Esophagus (tissue), 2 donors: ENCODE measurements at regions not wholly inside any gene's neighbourhood (a gene's known extent, or its start where the extent isn't known, plus 50 kb on each side); places are given as distances from the start of the nearest gene placed in this dataset.

Source experiments
- H3K27ac ChIP-seq, 2 donors: one replicate each; pipeline ENCODE4 v1.5.1; 2013; ENCODE audit warnings: low read depth in 2 of 2, mild to moderate bottlenecking in 2 of 2, inconsistent platforms in 1 of 2, low read length in 1 of 2, moderate library complexity in 1 of 2
- H3K27me3 ChIP-seq, 2 donors: one replicate each; pipeline ENCODE4 v1.6.1; 2013; ENCODE audit warnings: low read length in 2 of 2, control low read depth in 1 of 2, mild to moderate bottlenecking in 1 of 2; ENCODE audit not compliant: insufficient read depth in 2 of 2, control insufficient read depth in 1 of 2
- H3K36me3 ChIP-seq, 2 donors: one replicate each; pipeline ENCODE4 v1.6.1; 2013; ENCODE audit warnings: low read length in 1 of 2; ENCODE audit not compliant: control insufficient read depth in 2 of 2, insufficient read depth in 2 of 2
- H3K4me1 ChIP-seq, 2 donors: one replicate each; pipeline ENCODE4 v1.6.1; 2013; ENCODE audit warnings: low read length in 1 of 2; ENCODE audit not compliant: control insufficient read depth in 2 of 2, insufficient read depth in 2 of 2
- H3K4me3 ChIP-seq, 2 donors: one replicate each; pipeline ENCODE4 v1.5.1; 2013; ENCODE audit warnings: low read length in 2 of 2, mild to moderate bottlenecking in 2 of 2, low read depth in 1 of 2, moderate library complexity in 1 of 2
- H3K9me3 ChIP-seq, 2 donors: one replicate each; pipeline ENCODE4 v1.6.1; 2013; ENCODE audit warnings: mild to moderate bottlenecking in 2 of 2, low read depth in 1 of 2, low read length in 1 of 2, moderate library complexity in 1 of 2; ENCODE audit not compliant: control insufficient read depth in 2 of 2, insufficient read depth in 1 of 2
- WGBS, 2 donors: extraction: QIAGEN DNeasy Blood & Tissue Kit; methylation state at CpG; one replicate each; pipeline ENCODE4 v1.1.7; 2013; 5-methylcytosine and 5-hydroxymethylcytosine counted together
- donor health status: healthy with polysubstance abuse.
- donor health status: Bipolar disorder and iron deficiency.

DNA sequence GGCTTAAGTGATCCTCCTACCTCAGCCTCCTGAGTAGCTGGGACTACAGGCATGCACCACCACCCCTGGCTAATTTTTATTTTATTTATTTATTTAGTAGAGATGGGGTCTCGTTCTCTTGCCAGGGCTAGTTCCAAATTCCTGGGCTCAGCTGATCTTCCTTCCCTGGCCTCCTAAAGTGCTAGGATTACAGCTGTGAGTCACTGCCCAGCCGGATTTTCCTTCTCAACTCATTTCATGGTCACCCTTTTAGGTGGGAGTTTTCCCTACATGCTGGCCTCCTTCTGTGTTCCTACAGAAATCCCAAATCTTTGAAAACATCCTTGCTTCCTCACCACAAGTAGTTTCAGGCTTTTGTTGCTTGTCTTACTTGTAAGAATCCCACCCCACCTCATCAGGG lies 102.1 kb upstream of the SIAH1 start:
- WGBS, 2 donors = 52 to 66% methylated on average over 2 of the region's 2 CpGs
- no peaks in the 10 kb centered on the region for H3K4me1 ChIP-seq

DNA sequence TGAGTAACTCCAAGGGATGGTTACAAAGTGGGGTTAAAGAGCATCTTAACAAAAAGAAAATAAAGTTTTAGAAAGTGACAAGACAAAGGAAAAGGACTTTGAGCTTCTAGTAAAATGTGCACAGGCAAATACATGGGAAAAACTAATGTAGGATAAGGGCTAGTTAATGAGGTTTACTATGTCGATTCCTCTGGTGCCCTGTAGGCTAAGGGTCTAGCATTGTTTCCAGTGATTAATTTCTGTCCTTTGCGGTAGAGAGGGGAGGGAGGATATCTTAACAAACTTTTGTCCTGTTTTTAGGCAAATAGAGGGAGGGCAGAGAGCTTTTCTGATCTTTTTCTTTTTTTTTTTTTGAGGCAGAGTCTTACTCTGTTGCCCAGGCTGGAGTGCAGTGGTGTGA lies 96.6 kb upstream of the SIAH1 start:
- H3K27me3 ChIP-seq = no peaks in the 10 kb centered on the region
- 62 to 69% methylated on average over 2 of the region's 2 CpGs for WGBS, 2 donors
- H3K4me3 ChIP-seq = no peak overlapping the region
- H3K4me1 ChIP-seq = no peaks in the 10 kb centered on the region
- H3K36me3 ChIP-seq = no peaks in the 10 kb centered on the region
- H3K27ac ChIP-seq = no peak overlapping the region
- no peaks in the 10 kb centered on the region for H3K9me3 ChIP-seq

More for the DNA sequence above, 102.1 kb upstream of the SIAH1 start:
- no peak overlapping the region for H3K4me3 ChIP-seq
- no peaks in the 10 kb centered on the region for H3K9me3 ChIP-seq
- H3K36me3 ChIP-seq = no peaks in the 10 kb centered on the region
- no peaks in the 10 kb centered on the region for H3K27me3 ChIP-seq
- H3K27ac ChIP-seq = no peak overlapping the region

DNA sequence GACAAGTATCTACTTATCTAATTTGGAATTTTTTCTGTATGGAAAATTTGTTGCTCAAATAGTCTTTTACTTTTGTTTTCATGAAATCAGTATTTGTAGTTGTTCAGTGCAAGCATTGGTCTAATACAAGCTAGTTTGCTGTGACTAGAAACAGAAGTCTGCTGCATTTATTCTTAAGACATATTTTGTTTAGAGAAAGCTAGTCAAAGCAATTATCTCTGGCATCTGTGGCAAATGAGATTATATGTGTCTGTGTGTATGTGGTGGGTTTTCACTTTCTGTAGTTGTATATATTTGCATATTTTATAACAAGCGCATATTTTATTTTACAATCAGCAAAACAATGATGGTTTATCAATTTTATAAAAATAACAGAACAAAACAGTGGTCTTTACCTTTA lies 96.0 kb upstream of the SIAH1 start:
- Histone ChIP-seq H3K4me3 (no peak overlapping the region), H3K36me3 (no peaks in the 10 kb centered on the region), H3K27ac (no peak overlapping the region), H3K27me3 (no peaks in the 10 kb centered on the region), H3K4me1 (no peaks in the 10 kb centered on the region), H3K9me3 (no peaks in the 10 kb centered on the region)
- 92 to 93% methylated on average over 1 of the region's 1 CpG for WGBS, 2 donors

DNA sequence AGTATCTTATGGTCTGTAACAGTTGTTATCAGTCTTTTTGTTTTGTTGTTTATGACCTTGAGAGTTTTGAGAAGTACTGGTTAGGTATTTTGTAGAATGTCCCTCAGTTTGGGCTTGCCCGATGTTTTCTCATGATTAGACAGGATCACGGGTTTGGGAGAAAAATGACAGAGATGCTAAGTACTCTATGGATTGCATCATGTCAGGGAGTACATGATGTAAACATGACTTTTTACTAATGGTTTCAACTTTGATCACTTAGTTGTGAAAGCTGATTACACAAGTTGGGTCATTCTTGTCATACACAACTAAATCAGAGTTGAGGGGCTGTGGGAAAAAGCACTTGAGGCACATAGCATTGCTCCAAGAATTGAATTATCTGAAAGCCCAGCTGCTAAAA lies 94.7 kb upstream of the SIAH1 start:
- Histone ChIP-seq H3K36me3 (no peaks in the 10 kb centered on the region), H3K4me1 (no peaks in the 10 kb centered on the region), H3K27me3 (no peaks in the 10 kb centered on the region), H3K4me3 (no peak overlapping the region), H3K9me3 (no peaks in the 10 kb centered on the region), H3K27ac (no peak overlapping the region)
- WGBS, 2 donors = 82 to 85% methylated on average over 2 of the region's 2 CpGs

DNA sequence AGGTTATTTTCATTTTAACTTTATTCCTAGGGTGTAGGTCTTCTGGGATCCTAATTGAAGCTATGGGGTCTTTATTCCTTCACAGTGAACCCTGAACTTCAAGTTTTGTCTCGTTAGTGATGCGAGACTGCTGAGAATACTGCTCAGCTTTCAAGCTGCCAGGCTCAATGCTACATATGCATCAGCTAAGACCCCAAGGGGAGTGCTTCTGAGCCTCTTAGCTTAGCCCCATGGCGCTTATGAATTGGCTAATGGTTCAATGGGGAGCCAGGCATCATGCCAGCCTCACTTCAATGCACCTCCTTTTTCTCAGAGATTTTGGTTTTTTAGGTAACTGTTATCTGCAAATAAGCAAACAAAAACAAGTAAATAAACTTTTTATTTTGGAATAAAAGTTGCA lies 94.1 kb upstream of the SIAH1 start:
- 81 to 89% methylated on average over 3 of the region's 3 CpGs for WGBS, 2 donors
- Histone ChIP-seq H3K4me3 (no peak overlapping the region), H3K4me1 (no peaks in the 10 kb centered on the region), H3K27me3 (no peaks in the 10 kb centered on the region), H3K27ac (no peak overlapping the region), H3K9me3 (no peaks in the 10 kb centered on the region), H3K36me3 (no peaks in the 10 kb centered on the region)

DNA sequence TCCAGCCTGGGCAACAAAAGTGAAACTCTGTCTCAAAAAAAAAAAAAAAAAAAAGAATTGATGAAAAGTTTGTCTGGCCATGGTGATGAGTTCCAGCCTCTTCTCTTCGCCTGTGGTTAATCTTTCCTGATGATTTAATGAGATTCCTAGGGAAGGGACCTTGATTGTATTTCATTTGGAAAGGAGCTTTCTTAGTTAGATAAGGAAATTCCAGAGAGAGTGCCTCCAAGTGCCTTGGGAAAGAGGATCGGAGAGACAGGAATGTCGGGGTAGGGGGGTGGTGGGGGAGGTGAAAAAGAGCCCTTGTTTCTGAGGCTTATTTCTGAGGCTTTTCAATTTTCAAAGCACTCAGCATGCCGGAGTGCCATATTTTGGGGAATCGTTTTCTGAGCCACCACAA lies 93.2 kb upstream of the SIAH1 start:
- no peaks in the 10 kb centered on the region for H3K36me3 ChIP-seq
- 66 to 68% methylated on average over 5 of the region's 5 CpGs for WGBS, 2 donors

DNA sequence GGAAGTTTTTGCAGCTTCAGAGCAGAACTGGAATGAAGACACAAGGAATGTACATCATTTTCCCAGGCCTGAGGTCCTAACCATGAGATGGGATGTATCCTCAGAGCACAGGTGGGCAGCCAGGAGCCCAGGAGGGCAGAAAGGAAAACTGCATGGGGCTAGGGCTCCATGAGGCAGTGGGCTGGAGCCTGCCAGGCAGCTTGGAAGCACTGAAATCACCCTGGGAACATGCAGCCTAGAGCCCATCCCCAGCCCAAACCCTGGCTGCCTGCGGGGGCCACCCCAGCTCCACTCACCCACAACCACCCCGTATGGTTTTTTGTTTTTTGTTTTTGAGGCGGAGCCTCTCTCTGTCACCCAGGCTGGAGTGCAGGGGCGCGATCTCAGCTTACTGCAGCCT lies 86.2 kb upstream of the SIAH1 start:
- Histone ChIP-seq H3K9me3 (no peaks in the 10 kb centered on the region), H3K27ac (no peak overlapping the region), H3K4me3 (no peak overlapping the region), H3K36me3 (no peaks in the 10 kb centered on the region), H3K4me1 (no peaks in the 10 kb centered on the region), H3K27me3 (no peaks in the 10 kb centered on the region)
- 79 to 84% methylated on average over 5 of the region's 5 CpGs for WGBS, 2 donors

More for the DNA sequence above, 93.2 kb upstream of the SIAH1 start:
- Histone ChIP-seq H3K27ac (no peak overlapping the region), H3K4me1 (no peaks in the 10 kb centered on the region), H3K9me3 (no peaks in the 10 kb centered on the region), H3K27me3 (no peaks in the 10 kb centered on the region), H3K4me3 (no peak overlapping the region)

DNA sequence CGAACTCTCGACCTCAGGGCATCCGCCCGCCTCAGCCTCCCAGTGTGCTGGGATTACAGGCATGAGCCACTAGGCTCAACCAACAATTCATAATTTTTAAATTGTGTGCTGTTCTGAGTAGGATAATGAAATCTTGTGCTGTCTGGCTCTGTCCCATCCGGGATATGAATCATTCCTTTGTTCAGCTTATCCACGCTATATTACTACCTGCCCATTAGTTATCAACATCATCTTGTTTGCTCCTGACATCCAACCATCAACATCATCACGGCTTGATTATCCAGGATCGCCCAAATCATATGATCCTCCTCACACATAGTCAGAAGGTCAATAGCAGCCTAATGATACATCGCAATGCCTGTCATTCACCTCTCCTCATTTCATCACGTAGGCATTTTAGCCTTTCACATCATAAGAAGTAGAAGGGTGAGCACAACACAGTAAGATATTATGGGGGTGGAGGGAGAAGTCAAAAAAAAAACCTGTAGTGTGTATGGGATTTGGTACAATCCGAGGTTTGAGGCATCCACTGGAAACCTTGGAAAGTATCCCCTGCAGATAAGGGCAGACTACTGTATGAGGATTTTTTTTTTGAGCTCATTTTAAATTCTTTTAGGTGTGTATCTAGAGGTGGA lies 77.0 kb upstream of the SIAH1 start:
- H3K27me3 ChIP-seq = no peaks in the 10 kb centered on the region
- H3K9me3 ChIP-seq = no peaks in the 10 kb centered on the region
- H3K4me1 ChIP-seq = no peaks in the 10 kb centered on the region
- no peak overlapping the region for H3K4me3 ChIP-seq
- H3K36me3 ChIP-seq = no peaks in the 10 kb centered on the region
- WGBS, 2 donors = 58 to 61% methylated on average over 11 of the region's 11 CpGs
- no peak overlapping the region for H3K27ac ChIP-seq

DNA sequence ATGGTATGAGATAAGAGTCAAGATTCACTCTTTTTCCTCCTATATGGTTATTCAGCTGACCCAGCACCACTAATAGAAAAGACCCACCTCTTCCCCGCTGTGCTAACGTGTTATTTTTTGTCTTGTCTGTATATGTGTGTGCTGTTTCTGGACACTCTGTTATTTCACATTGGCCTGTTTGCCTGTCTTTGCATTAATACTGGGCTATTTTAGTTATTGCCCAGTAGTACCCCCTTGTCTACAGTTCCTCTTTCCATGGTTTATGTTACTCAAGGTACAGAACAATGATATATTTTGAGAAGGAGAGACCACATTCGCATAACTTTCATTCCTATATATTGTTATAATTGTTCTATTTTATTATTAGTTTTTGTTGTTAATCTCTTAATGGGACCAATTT lies 74.0 kb upstream of the SIAH1 start:
- Histone ChIP-seq H3K27me3 (no peaks in the 10 kb centered on the region), H3K27ac (no peak overlapping the region), H3K36me3 (no peaks in the 10 kb centered on the region), H3K4me1 (no peaks in the 10 kb centered on the region), H3K4me3 (no peak overlapping the region), H3K9me3 (no peaks in the 10 kb centered on the region)
- 88 to 91% methylated on average over 3 of the region's 3 CpGs for WGBS, 2 donors

DNA sequence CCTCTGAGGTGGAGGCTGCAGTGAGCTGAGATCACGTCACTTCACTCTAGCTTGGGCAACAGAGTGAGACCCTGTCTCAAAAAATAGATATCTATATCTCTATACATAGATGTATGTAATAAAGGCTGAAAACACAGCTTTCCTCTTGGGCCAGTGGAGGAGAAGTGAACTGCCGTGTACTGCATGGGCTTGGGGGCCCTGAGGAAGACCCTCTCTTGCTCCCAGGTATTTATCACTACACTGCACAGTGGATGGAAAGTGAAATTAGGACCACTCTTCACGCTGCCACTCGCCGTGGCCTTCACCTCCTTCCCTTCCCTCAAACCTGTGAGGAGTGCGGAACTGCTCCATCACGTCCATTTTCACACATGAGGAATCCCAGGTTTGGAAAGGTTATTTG lies 68.8 kb upstream of the SIAH1 start:
- Histone ChIP-seq H3K27ac (no peak overlapping the region), H3K9me3 (no peaks in the 10 kb centered on the region), H3K4me1 (no peaks in the 10 kb centered on the region), H3K36me3 (no peaks in the 10 kb centered on the region), H3K4me3 (no peak overlapping the region), H3K27me3 (no peaks in the 10 kb centered on the region)
- 88 to 92% methylated on average over 7 of the region's 7 CpGs for WGBS, 2 donors
